GM12878 (cell line): ENCODE measurements at regions not wholly inside any gene's neighbourhood (a gene's known extent, or its start where the extent isn't known, plus 50 kb on each side); places are given as distances from the start of the nearest gene placed in this dataset.

Experiments
- ATAC-seq: fragments of 200-7000 bp; cut with Tn5 transposase; 3 replicates; pipeline ENCODE4 v1.9.1; 2020; ENCODE audit warnings: mild to moderate bottlenecking, moderate library complexity
- BruUV-seq: library from RNA; stranded (reverse); fragments of 400-500 nt; replicated peaks from 2 replicates; lab custom pipeline; 2021; lab: Mats Ljungman, UMichigan
- CTCF ChIA-PET: fragments of 300-600 bp; sonication (Branson Sonifier 250); formaldehyde crosslinking; extraction: SDS; loops from one replicate; lab custom pipeline; 2021; ENCODE audit warnings: inconsistent platforms; lab: Yijun Ruan, JAX
- POLR2A ChIA-PET: fragments of 350-600 bp; formaldehyde crosslinking; extraction: SDS; loops from one replicate; lab custom pipeline; 2021; ENCODE audit warnings: inconsistent platforms; lab: Charles Lee
- RAD21 ChIA-PET: fragments of 300-600 bp; sonication (Branson Sonifier 250); formaldehyde crosslinking; loops from one replicate; lab custom pipeline; 2023; ENCODE audit warnings: antibody characterized with exemption; ENCODE audit not compliant: unreplicated experiment; lab: Charles Lee
- SMC1A ChIA-PET: fragments of 300-600 bp; sonication (Branson Sonifier 250); formaldehyde crosslinking; loops from one replicate; lab custom pipeline; 2023; ENCODE audit not compliant: unreplicated experiment, uncharacterized antibody; lab: Charles Lee
- DNase-seq: peaks from one replicate; pipeline ENCODE4 v3.0.0-alpha.2; 2011; ENCODE audit warnings: low read depth, low spot score
- FAIRE-seq: peaks from 3 replicates; lab custom pipeline; 2011; peaks lifted over from hg19 to GRCh38; lab: Jason Lieb, UNC
- H2AFZ ChIP-seq: 2 replicates; pipeline ENCODE4 v1.6.0; 2011; ENCODE audit warnings: low read depth, low read length, control low read depth; ENCODE audit not compliant: control insufficient read depth
- H3K27ac ChIP-seq: 2 replicates; pipeline ENCODE4 v1.5.1; 2011; ENCODE audit warnings: control low read depth; ENCODE audit not compliant: control insufficient read depth, insufficient read depth
- H3K27me3 ChIP-seq, 2 experiments: replicated peaks in 1 of 2; 2 replicates each; pipeline versions ENCODE4 v1.6.0 to v1.6.1; 2011; ENCODE audit warnings: low read length in 1 of 2; ENCODE audit not compliant: control insufficient read depth in 2 of 2, insufficient read depth in 2 of 2
- H3K36me3 ChIP-seq, 2 experiments: 2 replicates each; pipeline ENCODE4 v1.5.1; 2011; ENCODE audit warnings: low read length in 1 of 2; ENCODE audit not compliant: control insufficient read depth in 2 of 2, insufficient read depth in 2 of 2
- H3K4me1 ChIP-seq: 2 replicates; pipeline ENCODE4 v1.6.1; 2011; ENCODE audit warnings: mild to moderate bottlenecking, low read length, moderate library complexity, mixed read lengths; ENCODE audit not compliant: control insufficient read depth, insufficient read depth
- H3K4me2 ChIP-seq: 2 replicates; pipeline ENCODE4 v1.6.0; 2011; ENCODE audit warnings: control low read depth; ENCODE audit not compliant: control insufficient read depth, insufficient read depth
- H3K4me3 ChIP-seq: fragments of 200-600 bp; sonication (generic); 2 replicates; pipeline ENCODE4 v1.5.1; 2016
- H3K79me2 ChIP-seq: 2 replicates; pipeline ENCODE4 v1.6.0; 2011; ENCODE audit warnings: low read length; ENCODE audit not compliant: control insufficient read depth, insufficient read depth
- H3K9ac ChIP-seq: 2 replicates; pipeline ENCODE4 v1.8.0; 2011; ENCODE audit warnings: low read length, control low read depth, mixed read lengths; ENCODE audit not compliant: control insufficient read depth, insufficient read depth
- H3K9me3 ChIP-seq: replicated peaks from 3 replicates; pipeline ENCODE4 v1.5.1; 2011; ENCODE audit warnings: mild to moderate bottlenecking, low read length; ENCODE audit not compliant: control insufficient read depth, insufficient read depth
- H4K20me1 ChIP-seq: 2 replicates; pipeline ENCODE4 v1.6.0; 2011; ENCODE audit not compliant: control insufficient read depth, insufficient read depth
- BACH1 ChIP-seq: fragments of 450-650 bp; IDR thresholded peaks from 2 replicates; pipeline ENCODE4 v1.6.1; 2017; ENCODE audit warnings: mild to moderate bottlenecking, borderline replicate concordance
- BCL11A ChIP-seq: IDR thresholded peaks from 2 replicates; pipeline ENCODE4 v1.6.1; 2011; ENCODE audit warnings: low read depth, low read length
- EP300 ChIP-seq, 2 experiments: fragments of 150-350 bp in 1 of 2; IDR thresholded peaks; 2 replicates each; pipeline ENCODE4 v1.6.1; 2011 to 2012; ENCODE audit warnings: low read depth in 2 of 2, low read length in 2 of 2, borderline replicate concordance in 1 of 2, improper control_type of control experiment in 1 of 2, inconsistent platforms in 1 of 2; ENCODE audit not compliant: control insufficient read depth in 1 of 2
- EZH2 ChIP-seq: IDR thresholded peaks from 2 replicates; pipeline ENCODE4 v1.6.1; 2012; ENCODE audit warnings: low read depth, mild to moderate bottlenecking, control low read depth, inconsistent platforms, low read length, borderline replicate concordance; ENCODE audit not compliant: control insufficient read depth
- HDGF ChIP-seq: fragments of 450-650 bp; IDR thresholded peaks from 2 replicates; pipeline ENCODE4 v1.6.1; 2016; ENCODE audit warnings: antibody characterized with exemption
- HSF1 ChIP-seq: fragments of 150-350 bp; IDR thresholded peaks from 2 replicates; pipeline ENCODE4 v1.6.1; 2014; ENCODE audit warnings: mild to moderate bottlenecking, low read depth, low read length
- IKZF1 ChIP-seq: fragments of 450-650 bp; conservative IDR thresholded peaks from 2 replicates; pipeline ENCODE4 v1.6.1; 2017; ENCODE audit warnings: antibody characterized with exemption, mild to moderate bottlenecking
- LARP7 ChIP-seq: fragments of 450-650 bp; IDR thresholded peaks from 2 replicates; pipeline ENCODE4 v1.6.1; 2017; ENCODE audit warnings: mild to moderate bottlenecking
- PKNOX1 ChIP-seq: fragments of 450-650 bp; IDR thresholded peaks from 2 replicates; pipeline ENCODE4 v1.6.1; 2016; ENCODE audit warnings: mild to moderate bottlenecking
- RAD51 ChIP-seq: fragments of 450-650 bp; IDR thresholded peaks from 2 replicates; pipeline ENCODE4 v1.6.1; 2016; ENCODE audit warnings: moderate library complexity, mild to moderate bottlenecking, inconsistent platforms
- SKIL ChIP-seq: fragments of 450-650 bp; IDR thresholded peaks from 2 replicates; pipeline ENCODE4 v1.6.1; 2017; ENCODE audit warnings: mild to moderate bottlenecking, low read depth, inconsistent platforms; ENCODE audit not compliant: poor library complexity, severe bottlenecking
- SMAD5 ChIP-seq: IDR thresholded peaks from 2 replicates; pipeline ENCODE4 v1.6.1; 2016; ENCODE audit warnings: antibody characterized with exemption, low read depth
- SMC3 ChIP-seq: IDR thresholded peaks from 2 replicates; pipeline ENCODE4 v1.6.1; 2011; ENCODE audit warnings: low read length, improper control_type of control experiment, borderline replicate concordance
- SUZ12 ChIP-seq: fragments of 200-600 bp; sonication (generic); IDR thresholded peaks from one replicate; pipeline ENCODE4 v1.6.1; 2018; ENCODE audit warnings: antibody characterized with exemption, mild to moderate bottlenecking; ENCODE audit not compliant: unreplicated experiment
- TBL1XR1 ChIP-seq: IDR thresholded peaks from 2 replicates; pipeline ENCODE4 v1.6.1; 2012; ENCODE audit warnings: low read depth, low read length, improper control_type of control experiment
- ZBED1 ChIP-seq: IDR thresholded peaks from 2 replicates; pipeline ENCODE4 v1.6.1; 2016; ENCODE audit warnings: borderline replicate concordance
- ZZZ3 ChIP-seq: IDR thresholded peaks from 2 replicates; pipeline ENCODE4 v1.6.1; 2011; ENCODE audit warnings: low read depth; ENCODE audit not compliant: control insufficient read depth, insufficient read length
- WGBS: methylation state at CpG from one replicate; pipeline ENCODE4 v1.1.6; 2016; ENCODE audit warnings: low lambda C conversion rate; ENCODE audit not compliant: insufficient replicate concordance, insufficient coverage; ENCODE audit errors: missing lambda C conversion rate; 5-methylcytosine and 5-hydroxymethylcytosine counted together
- in situ Hi-C: fragments of 300-500 bp; cut with MboI; formaldehyde crosslinking; loops from 9 replicates; pipeline ENCODE4 v1.14.3; 2018; ENCODE audit warnings: mixed read lengths
- intact Hi-C: fragments of 100-400 bp; cut with micrococcal nuclease; formaldehyde crosslinking; loops from one replicate; pipeline ENCODE4 v1.14.2; 2022; ENCODE audit not compliant: unreplicated experiment

- no TSS peak for BruUV-seq
- no peaks in the 10 kb centered on the region for H3K9me3 ChIP-seq
- SMC1A ChIA-PET, result no interaction called here
- no peak overlapping the region for H3K9ac ChIP-seq
- in situ Hi-C loops, result no loop called here
- no peak overlapping the region for H3K4me3 ChIP-seq
- TF ChIP-seq TBL1XR1 (no peak), LARP7 (no peak), EZH2 (no peak), SKIL (no peak), ZBED1 (no peak), EP300 (IDR thresholded peaks at IDR 0.05; ENCODE audit: borderline replicate concordance in 1 of 2, control insufficient read depth in 1 of 2, low read depth in 2 of 2, low read length in 2 of 2) (no peak), HSF1 (no peak), HDGF (no peak), IKZF1 (no peak), BCL11A (no peak), SUZ12 (no peak), ZZZ3 (no peak), SMAD5 (no peak), BACH1 (no peak), PKNOX1 (no peak), RAD51 (no peak), SMC3 (no peak)
- TF ChIP-seq, all 136 proteins: peak for 0
- FAIRE-seq, result no peak
- Histone ChIP-seq H3K27me3 (no peaks in the 10 kb centered on the region), H3K4me1 (no peaks in the 10 kb centered on the region), H3K27ac (no peak overlapping the region), H3K79me2 (no peaks in the 10 kb centered on the region), H4K20me1 (no peaks in the 10 kb centered on the region), H2AFZ (no peak overlapping the region), H3K4me2 (no peak overlapping the region), H3K36me3 (no peaks in the 10 kb centered on the region)
- ATAC-seq, result no peak
- ChIA-PET RAD21 (no interaction called here), CTCF (no interaction called here), POLR2A (no interaction called here)
- intact Hi-C loops, result no loop called here
- WGBS, result 81% methylated on average over 1 of the region's 1 CpG
- DNase-seq, result no peak
Observed at GRCh38 chr5:39726467-39726866, 301.7 kb upstream of the DAB2 start.
